CD4-positive, alpha-beta T cell treated with Interferon alpha-2 for 1 hour (primary cell): ENCODE measurements at regions not wholly inside any gene's neighbourhood (a gene's known extent, or its start where the extent isn't known, plus 50 kb on each side); places are given as distances from the start of the nearest gene placed in this dataset.
A peak's percentile ranks its signal among the peaks of the same experiment; 100 is the strongest.
"Not testable (repeated sequence)": the region's sequence is repeated elsewhere in the genome, so short reads cannot be mapped to it uniquely, and the experiment has no call there.

ENCODE experiments used
- DNase-seq, 2 donors: peaks; one replicate each; pipeline ENCODE4 v3.0.0-alpha.2; 2020 to 2022

GRCh38 chr3:27779176-27779575 is 57.1 kb upstream of the EOMES start:
- DNase-seq: no peak

- DNase-seq: no peak
Observed at GRCh38 chr3:27789420-27789819, 67.3 kb upstream of the EOMES start.

- no peak for DNase-seq
Observed at GRCh38 chr3:27791956-27792355, 69.8 kb upstream of the EOMES start.

GRCh38 chr3:27792869-27793268 is 70.7 kb upstream of the EOMES start:
- no peak for DNase-seq

GRCh38 chr3:27794211-27794610 is 72.1 kb upstream of the EOMES start:
- DNase-seq: no peak

- no peak for DNase-seq
Observed at GRCh38 chr3:27796365-27796875, 74.3 kb upstream of the EOMES start.

- no peak for DNase-seq
Observed at GRCh38 chr3:27797773-27798172, 75.7 kb upstream of the EOMES start.

- no peak for DNase-seq
Observed at GRCh38 chr3:27800261-27800660, 78.1 kb upstream of the EOMES start.

- DNase-seq: no peak
Observed at GRCh38 chr3:27802425-27802824, 80.3 kb upstream of the EOMES start.

- DNase-seq: no peak
Observed at GRCh38 chr3:27802849-27803248, 80.7 kb upstream of the EOMES start.

- DNase-seq: no peak
Observed at GRCh38 chr3:27805282-27805681, 83.2 kb upstream of the EOMES start.

GRCh38 chr3:27813255-27813654 is 91.1 kb upstream of the EOMES start:
- DNase-seq: no peak

GRCh38 chr3:27821609-27822008 is 99.5 kb upstream of the EOMES start:
- DNase-seq: not testable (repeated sequence)

GRCh38 chr3:27824312-27825200 is 102.4 kb upstream of the EOMES start:
- no peak for DNase-seq

- DNase-seq: no peak
Observed at GRCh38 chr3:27826448-27826847, 104.3 kb upstream of the EOMES start.

- no peak for DNase-seq
Observed at GRCh38 chr3:27827041-27827440, 104.9 kb upstream of the EOMES start.

- DNase-seq: peak in 1 of 2 donors; percentile 13
Observed at GRCh38 chr3:27840807-27841594, 118.9 kb upstream of the EOMES start.

GRCh38 chr3:27844052-27844675 is 122.0 kb upstream of the EOMES start:
- DNase-seq: no peak

GRCh38 chr3:27847697-27848096 is 125.6 kb upstream of the EOMES start:
- no peak for DNase-seq

- no peak for DNase-seq
Observed at GRCh38 chr3:27848826-27849225, 126.7 kb upstream of the EOMES start.

GRCh38 chr3:27859821-27860220 is 137.7 kb upstream of the EOMES start:
- no peak for DNase-seq

GRCh38 chr3:27861046-27862036 is 139.2 kb upstream of the EOMES start:
- DNase-seq: peak; percentile 26 to 60
